ENCODE measurements at regions not wholly inside any gene's neighbourhood (a gene's known extent, or its start where the extent isn't known, plus 50 kb on each side); places are given as distances from the start of the nearest gene placed in this dataset.
"Not testable (repeated sequence)": the region's sequence is repeated elsewhere in the genome, so short reads cannot be mapped to it uniquely, and the experiment has no call there.

- DNase-seq: no peak
Measured at GRCh38 chr18:2201036-2201600, 370.2 kb downstream of the METTL4 start.

- no peak for DNase-seq
Measured at GRCh38 chr18:2204736-2205135, 366.6 kb downstream of the METTL4 start.

GRCh38 chr18:2207294-2207693, 364.0 kb downstream of the METTL4 start:
- no peak for DNase-seq

- no peak for DNase-seq
Measured at GRCh38 chr18:2212598-2213205, 358.6 kb downstream of the METTL4 start.

GRCh38 chr18:2213905-2214304, 357.4 kb downstream of the METTL4 start:
- no peak for DNase-seq

GRCh38 chr18:2217356-2217755, 353.9 kb downstream of the METTL4 start:
- DNase-seq: no peak

- no peak for DNase-seq
Measured at GRCh38 chr18:2218101-2218500, 353.2 kb downstream of the METTL4 start.

GRCh38 chr18:2219706-2220105, 351.6 kb downstream of the METTL4 start:
- no peak for DNase-seq

GRCh38 chr18:2222270-2223185, 348.8 kb downstream of the METTL4 start:
- no peak for DNase-seq

GRCh38 chr18:2223449-2223848, 347.9 kb downstream of the METTL4 start:
- no peak for DNase-seq

GRCh38 chr18:2223849-2224248, 347.5 kb downstream of the METTL4 start:
- no peak for DNase-seq

GRCh38 chr18:2236232-2236631, 335.1 kb downstream of the METTL4 start:
- no peak for DNase-seq

GRCh38 chr18:2237706-2238105, 333.6 kb downstream of the METTL4 start:
- DNase-seq: no peak

- DNase-seq: no peak
Measured at GRCh38 chr18:2240311-2240705, 331.0 kb downstream of the METTL4 start.

- no peak for DNase-seq
Measured at GRCh38 chr18:2244641-2245040, 326.7 kb downstream of the METTL4 start.

- DNase-seq: not testable (repeated sequence)
Measured at GRCh38 chr18:2247101-2247500, 324.2 kb downstream of the METTL4 start.

- no peak for DNase-seq
Measured at GRCh38 chr18:2254977-2255376, 316.3 kb downstream of the METTL4 start.

GRCh38 chr18:2256577-2256976, 314.7 kb downstream of the METTL4 start:
- no peak for DNase-seq

- no peak for DNase-seq
Measured at GRCh38 chr18:2258954-2259353, 312.4 kb downstream of the METTL4 start.

GRCh38 chr18:2263303-2263890, 307.9 kb downstream of the METTL4 start:
- DNase-seq: no peak

GRCh38 chr18:2274613-2275012, 296.7 kb downstream of the METTL4 start:
- DNase-seq: no peak

- DNase-seq: no peak
Measured at GRCh38 chr18:2281086-2281485, 290.2 kb downstream of the METTL4 start.

- DNase-seq: no peak
Measured at GRCh38 chr18:2281523-2282199, 289.6 kb downstream of the METTL4 start.

All from activated effector memory CD4-positive, alpha-beta T cell treated with Interleukin-2 at 50 U/mL for 16 hours (primary cell).